Gastroesophageal sphincter (tissue), 4 donors: ENCODE measurements at regions not wholly inside any gene's neighbourhood (a gene's known extent, or its start where the extent isn't known, plus 50 kb on each side); places are given as distances from the start of the nearest gene placed in this dataset.

Source experiments
- ATAC-seq: fragments of 150-250 bp; one replicate; pipeline ENCODE4 v1.9.1; 2016; ENCODE audit warnings: mild to moderate bottlenecking, moderate library complexity
- H3K27ac ChIP-seq, 4 donors: fragments of 200-600 bp; sonication (generic) in 3 of 4; 1 replicate in 3 of 4; 2 replicates in 1 of 4; pipeline ENCODE4 v1.5.1; 2016 to 2019
- H3K27me3 ChIP-seq: fragments of 200-600 bp; sonication (generic); one replicate; pipeline ENCODE4 v1.5.1; 2019
- H3K36me3 ChIP-seq, 2 donors: fragments of 200-600 bp; sonication (generic); one replicate each; pipeline ENCODE4 v1.5.1; 2019; ENCODE audit warnings: control low read depth in 1 of 2
- H3K4me1 ChIP-seq, 3 donors: fragments of 200-600 bp; sonication (generic); 1 replicate in 2 of 3; 2 replicates in 1 of 3; pipeline ENCODE4 v1.5.1; 2016 to 2019; ENCODE audit warnings: control low read depth in 2 of 3
- H3K4me3 ChIP-seq, 2 donors: fragments of 200-600 bp; sonication (generic); one replicate each; pipeline ENCODE4 v1.5.1; 2019; ENCODE audit warnings: mild to moderate bottlenecking in 1 of 2, moderate library complexity in 1 of 2
- H3K9me3 ChIP-seq, 3 donors: fragments of 200-600 bp; sonication (generic); one replicate each; pipeline ENCODE4 v1.5.1; 2017 to 2019; ENCODE audit warnings: control low read depth in 2 of 3
- CTCF ChIP-seq, 4 experiments: fragments of 200-600 bp in 2 of 4; fragments of 450-650 bp in 2 of 4; sonication (generic) in 1 of 4; IDR thresholded peaks; one replicate each; pipeline ENCODE4 v1.5.1; 2017 to 2019; ENCODE audit warnings: antibody characterized with exemption in 4 of 4, mild to moderate bottlenecking in 2 of 4, moderate library complexity in 2 of 4
- EP300 ChIP-seq: sonication (generic); formaldehyde crosslinking; IDR thresholded peaks from one replicate; pipeline ENCODE4 v1.6.1; 2017; ENCODE audit warnings: antibody characterized with exemption, mild to moderate bottlenecking
- POLR2A ChIP-seq, 2 donors: fragments of 450-650 bp; IDR thresholded peaks; one replicate each; pipeline ENCODE4 v1.6.1; 2017; ENCODE audit warnings: antibody characterized with exemption in 2 of 2, mild to moderate bottlenecking in 2 of 2, moderate library complexity in 1 of 2
- POLR2AphosphoS5 ChIP-seq: sonication (generic); formaldehyde crosslinking; IDR thresholded peaks from one replicate; pipeline ENCODE4 v1.6.1; 2017; ENCODE audit warnings: antibody characterized with exemption
- WGBS, 2 donors: methylation state at CpG; one replicate each; pipeline ENCODE4 v1.1.5; 2018; ENCODE audit warnings: low coverage in 1 of 2; 5-methylcytosine and 5-hydroxymethylcytosine counted together

- no peak for ATAC-seq
- WGBS, 2 donors = 85 to 94% methylated on average over 3 to 4 of the region's 4 CpGs
- peaks cover 0 to 8% (median 0%) of the 10 kb centered on the region in 3 donors for H3K9me3 ChIP-seq
- TF ChIP-seq POLR2A (IDR thresholded peaks at IDR 0.05) = no peak
- no peak for TF ChIP-seq POLR2AphosphoS5
- no peak for TF ChIP-seq CTCF (IDR thresholded peaks at IDR 0.05)
- TF ChIP-seq EP300 = no peak
- H3K36me3 ChIP-seq = no peaks in the 10 kb centered on the region
- no peak overlapping the region for H3K27ac ChIP-seq
- peaks cover 0 to 2% (median 0%) of the 10 kb centered on the region in 3 donors for H3K4me1 ChIP-seq
- no peak overlapping the region for H3K4me3 ChIP-seq
- H3K27me3 ChIP-seq = no peaks in the 10 kb centered on the region
Measured at GRCh38 chr22:27454807-27455450, 346.6 kb downstream of the MN1 start.

- WGBS, 2 donors = 75 to 96% methylated on average over 2 of the region's 2 CpGs
- H3K4me3 ChIP-seq = no peak overlapping the region
- H3K4me1 ChIP-seq = peaks cover 0 to 8% (median 0%) of the 10 kb centered on the region in 3 donors
- TF ChIP-seq EP300 (no peak), POLR2AphosphoS5 (no peak), POLR2A (IDR thresholded peaks at IDR 0.05) (no peak), CTCF (IDR thresholded peaks at IDR 0.05) (no peak)
- H3K27me3 ChIP-seq = no peaks in the 10 kb centered on the region
- H3K9me3 ChIP-seq = peaks cover 0 to 3% (median 0%) of the 10 kb centered on the region in 3 donors
- no peaks in the 10 kb centered on the region for H3K36me3 ChIP-seq
- H3K27ac ChIP-seq = no peak overlapping the region
- ATAC-seq = no peak
Measured at GRCh38 chr22:27455526-27455925, 346.0 kb downstream of the MN1 start.

- no peak for ATAC-seq
- TF ChIP-seq POLR2A (IDR thresholded peaks at IDR 0.05) (no peak), POLR2AphosphoS5 (no peak), EP300 (no peak), CTCF (IDR thresholded peaks at IDR 0.05) (no peak)
- Histone ChIP-seq H3K4me3 (no peak overlapping the region), H3K27me3 (no peaks in the 10 kb centered on the region), H3K27ac (no peak overlapping the region), H3K9me3 (no peaks in the 10 kb centered on the region), H3K4me1 (peaks cover 0 to 19% (median 3%) of the 10 kb centered on the region in 3 donors), H3K36me3 (no peaks in the 10 kb centered on the region)
- WGBS, 2 donors = 56 to 86% methylated on average over 4 to 10 of the region's 10 CpGs
Measured at GRCh38 chr22:27456696-27457503, 344.7 kb downstream of the MN1 start.

GRCh38 chr22:27459999-27460398, 341.6 kb downstream of the MN1 start:
- WGBS, 2 donors = 43 to 57% methylated on average over 3 of the region's 3 CpGs
- ATAC-seq = no peak
- TF ChIP-seq CTCF (IDR thresholded peaks at IDR 0.05) = no peak
- TF ChIP-seq POLR2A (IDR thresholded peaks at IDR 0.05) = no peak
- TF ChIP-seq POLR2AphosphoS5 = no peak
- TF ChIP-seq EP300 = no peak
- H3K4me3 ChIP-seq = no peak overlapping the region
- no peaks in the 10 kb centered on the region for H3K27me3 ChIP-seq
- no peaks in the 10 kb centered on the region for H3K36me3 ChIP-seq
- peak overlapping the region in 2 of 4 donors; percentile 35 to 49 for H3K27ac ChIP-seq
- H3K4me1 ChIP-seq = peaks cover 0 to 27% (median 8%) of the 10 kb centered on the region in 3 donors
- H3K9me3 ChIP-seq = peaks cover 0 to 15% (median 0%) of the 10 kb centered on the region in 3 donors
